CD14-positive monocyte (primary cell): ENCODE measurements at regions not wholly inside any gene's neighbourhood (a gene's known extent, or its start where the extent isn't known, plus 50 kb on each side); places are given as distances from the start of the nearest gene placed in this dataset.

Experiments used
- DNase-seq, 3 donors: peaks; one replicate each; pipeline ENCODE4 v3.0.0-alpha.2; 2011 to 2022
- H2AFZ ChIP-seq: 2 replicates; pipeline ENCODE4 v1.6.0; 2012; ENCODE audit warnings: mild to moderate bottlenecking, low read depth, low read length, inconsistent platforms; ENCODE audit not compliant: insufficient read depth, poor library complexity, severe bottlenecking
- H3K27ac ChIP-seq, 2 donors: 1 replicate in 1 of 2; 2 replicates in 1 of 2; pipeline ENCODE4 v1.5.1; 2012 to 2013; ENCODE audit warnings: low read length in 2 of 2, control low read depth in 1 of 2, inconsistent platforms in 1 of 2, low read depth in 1 of 2, mild to moderate bottlenecking in 1 of 2
- H3K27me3 ChIP-seq, 2 donors: one replicate each; pipeline versions ENCODE4 v1.6.0 to v1.6.1; 2011 to 2013; ENCODE audit warnings: low read length in 2 of 2; ENCODE audit not compliant: control insufficient read depth in 2 of 2, insufficient read depth in 2 of 2
- H3K36me3 ChIP-seq, 2 donors: replicated peaks in 1 of 2; 1 replicate in 1 of 2; 2 replicates in 1 of 2; pipeline versions ENCODE4 v1.5.1 to v1.6.1; 2012 to 2013; ENCODE audit warnings: low read length in 2 of 2, control low read depth in 1 of 2, inconsistent platforms in 1 of 2, mild to moderate bottlenecking in 1 of 2; ENCODE audit not compliant: insufficient read depth in 2 of 2, control insufficient read depth in 1 of 2
- H3K4me1 ChIP-seq, 2 donors: 1 replicate in 1 of 2; 2 replicates in 1 of 2; pipeline versions ENCODE4 v1.5.1 to v1.6.1; 2012 to 2013; ENCODE audit warnings: low read length in 2 of 2, control low read depth in 1 of 2, inconsistent platforms in 1 of 2, mild to moderate bottlenecking in 1 of 2, moderate library complexity in 1 of 2; ENCODE audit not compliant: insufficient read depth in 2 of 2, control insufficient read depth in 1 of 2
- H3K4me2 ChIP-seq: replicated peaks from 2 replicates; pipeline ENCODE3; 2012; ENCODE audit warnings: low read length, moderate library complexity, mild to moderate bottlenecking; ENCODE audit not compliant: poor library complexity, severe bottlenecking; ENCODE audit errors: extremely low read depth
- H3K4me3 ChIP-seq, 3 experiments: fragments of 200-600 bp in 1 of 3; sonication (generic) in 1 of 3; replicated peaks in 1 of 3; 1 replicate in 2 of 3; 2 replicates in 1 of 3; pipeline ENCODE4 v1.5.1; 2011 to 2013; ENCODE audit warnings: low read length in 3 of 3, mild to moderate bottlenecking in 3 of 3, control low read depth in 2 of 3, low read depth in 2 of 3, inconsistent platforms in 1 of 3, moderate library complexity in 1 of 3
- H3K79me2 ChIP-seq: 2 replicates; pipeline ENCODE4 v1.6.0; 2012; ENCODE audit warnings: mild to moderate bottlenecking, control low read depth, inconsistent platforms, low read length, moderate library complexity; ENCODE audit not compliant: insufficient read depth
- H3K9ac ChIP-seq: 2 replicates; pipeline ENCODE4 v1.6.0; 2017; ENCODE audit warnings: low read length, mild to moderate bottlenecking; ENCODE audit not compliant: insufficient read depth, poor library complexity, severe bottlenecking
- H3K9me3 ChIP-seq, 2 donors: replicated peaks in 1 of 2; 1 replicate in 1 of 2; 2 replicates in 1 of 2; pipeline versions ENCODE4 v1.5.1 to v1.6.1; 2012 to 2013; ENCODE audit warnings: low read length in 2 of 2, control low read depth in 1 of 2; ENCODE audit not compliant: control insufficient read depth in 1 of 2, insufficient read depth in 1 of 2
- H4K20me1 ChIP-seq: 2 replicates; pipeline ENCODE4 v1.6.0; 2012; ENCODE audit warnings: mild to moderate bottlenecking, low read length, control low read depth, moderate library complexity; ENCODE audit not compliant: insufficient read depth
- H3K27ac Mint-ChIP-seq, 7 donors: one replicate each; pipeline ENCODE4 v1.8.0; 2020; ENCODE audit warnings: mild to moderate bottlenecking in 7 of 7, mixed read lengths in 7 of 7, moderate library complexity in 6 of 7, inconsistent platforms in 2 of 7
- H3K27me3 Mint-ChIP-seq, 3 donors: one replicate each; pipeline ENCODE4 v1.8.0; 2021 to 2022; ENCODE audit warnings: low read depth in 3 of 3, mild to moderate bottlenecking in 3 of 3, mixed read lengths in 3 of 3, moderate library complexity in 3 of 3, inconsistent platforms in 1 of 3
- H3K36me3 Mint-ChIP-seq, 2 donors: one replicate each; pipeline ENCODE4 v1.8.0; 2020; ENCODE audit warnings: mixed read lengths in 2 of 2, inconsistent platforms in 1 of 2, mild to moderate bottlenecking in 1 of 2
- H3K4me1 Mint-ChIP-seq: one replicate; pipeline ENCODE4 v1.8.0; 2020; ENCODE audit warnings: mild to moderate bottlenecking, mixed read lengths
- H3K4me3 Mint-ChIP-seq, 2 donors: one replicate each; pipeline ENCODE4 v1.8.0; 2020; ENCODE audit warnings: mild to moderate bottlenecking in 2 of 2, mixed read lengths in 2 of 2, moderate library complexity in 1 of 2
- H3K9me3 Mint-ChIP-seq, 7 donors: one replicate each; pipeline ENCODE4 v1.8.0; 2020 to 2022; ENCODE audit warnings: mixed read lengths in 7 of 7, mild to moderate bottlenecking in 6 of 7, moderate library complexity in 6 of 7, inconsistent platforms in 2 of 7
- CTCF ChIP-seq: fragments of 200-600 bp; IDR thresholded peaks from one replicate; pipeline ENCODE4 v1.8.0; 2022; ENCODE audit warnings: antibody characterized with exemption, mild to moderate bottlenecking
- WGBS: methylation state at CpG from one replicate; pipeline ENCODE4 v1.1.5; 2013; ENCODE audit warnings: missing lambda C conversion rate; ENCODE audit not compliant: insufficient coverage; 5-methylcytosine and 5-hydroxymethylcytosine counted together
- intact Hi-C, 2 donors: fragments of 100-400 bp; cut with micrococcal nuclease; formaldehyde crosslinking; loops; one replicate each; pipeline versions ENCODE4 v1.15.0 to v1.15.1; 2023

DNA sequence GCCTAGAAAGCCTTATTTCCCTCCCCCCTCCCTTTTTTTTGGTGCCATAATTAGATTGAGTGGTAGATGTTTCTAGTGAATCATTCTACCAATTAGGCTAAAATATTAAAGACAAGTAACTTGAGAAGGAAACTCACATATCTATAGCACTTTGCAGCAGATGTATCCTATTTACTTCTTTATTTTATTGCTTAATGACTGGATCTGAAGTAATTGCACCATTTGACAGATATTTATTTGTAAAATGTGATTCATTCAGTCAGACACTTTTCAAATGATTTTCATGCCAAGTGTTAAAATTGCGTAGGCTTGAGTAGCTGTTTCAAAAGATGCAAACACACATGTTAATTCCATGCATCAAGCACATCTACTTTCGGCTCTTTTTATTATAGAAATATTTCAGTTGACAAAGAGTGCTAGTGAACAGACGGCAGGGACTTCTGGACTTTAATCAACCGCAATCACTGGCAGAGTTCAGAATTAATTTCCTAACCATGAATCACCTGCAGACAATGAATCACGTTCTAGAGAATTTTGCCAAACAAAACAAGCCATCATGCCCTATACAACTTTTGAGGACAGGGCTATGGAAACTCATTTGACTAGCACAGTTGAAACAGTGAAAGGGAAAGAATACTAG, 636.8 kb downstream of the MECOM start:
- H3K27ac ChIP-seq: no peak overlapping the region
- TF ChIP-seq CTCF: no peak
- H3K79me2 ChIP-seq: no peaks in the 10 kb centered on the region
- no peak overlapping the region for H3K4me2 ChIP-seq
- Mint-ChIP-seq H3K4me1 (no peaks in the 10 kb centered on the region), H3K36me3 (no peaks in the 10 kb centered on the region), H3K27me3 (no peaks in the 10 kb centered on the region), H3K4me3 (no peak overlapping the region), H3K9me3 (peaks cover 0 to 2% (median 0%) of the 10 kb centered on the region in 7 donors), H3K27ac (no peak overlapping the region)
- no peak overlapping the region for H3K4me3 ChIP-seq
- no peaks in the 10 kb centered on the region for H4K20me1 ChIP-seq
- H3K9ac ChIP-seq: no peak overlapping the region
- H3K4me1 ChIP-seq: no peaks in the 10 kb centered on the region
- no peaks in the 10 kb centered on the region for H3K27me3 ChIP-seq
- H3K9me3 ChIP-seq: no peaks in the 10 kb centered on the region
- WGBS: no CpG with 5 or more reads among the region's 5 CpGs
- no peak for DNase-seq
- no peak overlapping the region for H2AFZ ChIP-seq
- intact Hi-C loops: no loop called here
- H3K36me3 ChIP-seq: no peaks in the 10 kb centered on the region

GRCh38 chr3:169022457-169022856, 641.1 kb downstream of the MECOM start:
- intact Hi-C loops: no loop called here
- no peak overlapping the region for H3K4me2 ChIP-seq
- WGBS: no CpG with 5 or more reads among the region's 1 CpG
- no peak overlapping the region for H2AFZ ChIP-seq
- no peaks in the 10 kb centered on the region for H3K27me3 ChIP-seq
- peaks cover 0 to 2% (median 0%) of the 10 kb centered on the region in 7 donors for H3K9me3 Mint-ChIP-seq
- H3K9me3 ChIP-seq: no peaks in the 10 kb centered on the region
- no peak overlapping the region for H3K27ac ChIP-seq
- no peak overlapping the region for H3K9ac ChIP-seq
- H3K27me3 Mint-ChIP-seq: no peaks in the 10 kb centered on the region
- no peaks in the 10 kb centered on the region for H4K20me1 ChIP-seq
- no peak for TF ChIP-seq CTCF
- H3K79me2 ChIP-seq: no peaks in the 10 kb centered on the region
- H3K4me3 ChIP-seq: no peak overlapping the region
- H3K4me3 Mint-ChIP-seq: no peak overlapping the region
- no peaks in the 10 kb centered on the region for H3K36me3 Mint-ChIP-seq
- H3K4me1 Mint-ChIP-seq: no peaks in the 10 kb centered on the region
- no peaks in the 10 kb centered on the region for H3K36me3 ChIP-seq
- no peak overlapping the region for H3K27ac Mint-ChIP-seq
- H3K4me1 ChIP-seq: no peaks in the 10 kb centered on the region
- no peak for DNase-seq
